ENCODE measurements at regions not wholly inside any gene's neighbourhood (a gene's known extent, or its start where the extent isn't known, plus 50 kb on each side); places are given as distances from the start of the nearest gene placed in this dataset.
"Not testable (repeated sequence)": the region's sequence is repeated elsewhere in the genome, so short reads cannot be mapped to it uniquely, and the experiment has no call there.

- no peak for DNase-seq
These were observed 159.3 kb upstream of the MDFIC2 start for GRCh38 chr3:70471464-70472342.

- no peak for DNase-seq
These were observed 153.7 kb upstream of the MDFIC2 start for GRCh38 chr3:70466096-70466495.

GRCh38 chr3:70464876-70465275 lies 152.4 kb upstream of the MDFIC2 start:
- DNase-seq, result no peak

GRCh38 chr3:70464465-70464864 lies 152.0 kb upstream of the MDFIC2 start:
- no peak for DNase-seq

GRCh38 chr3:70450220-70450619 lies 137.8 kb upstream of the MDFIC2 start:
- not testable (repeated sequence) for DNase-seq

GRCh38 chr3:70435422-70435821 lies 123.0 kb upstream of the MDFIC2 start:
- not testable (repeated sequence) for DNase-seq

- DNase-seq, result no peak
These were observed 120.7 kb upstream of the MDFIC2 start for GRCh38 chr3:70433091-70433490.

- DNase-seq, result no peak
These were observed 119.5 kb upstream of the MDFIC2 start for GRCh38 chr3:70431911-70432310.

- no peak for DNase-seq
These were observed 113.6 kb upstream of the MDFIC2 start for GRCh38 chr3:70426071-70426470.

- no peak for DNase-seq
These were observed 109.1 kb upstream of the MDFIC2 start for GRCh38 chr3:70421506-70421905.

- DNase-seq, result no peak
These were observed 96.6 kb upstream of the MDFIC2 start for GRCh38 chr3:70409018-70409417.

- no peak for DNase-seq
These were observed 87.8 kb upstream of the MDFIC2 start for GRCh38 chr3:70400194-70400593.

- no peak for DNase-seq
These were observed 81.6 kb upstream of the MDFIC2 start for GRCh38 chr3:70393881-70394612.

GRCh38 chr3:70392227-70392626 lies 79.8 kb upstream of the MDFIC2 start:
- no peak for DNase-seq

GRCh38 chr3:70387889-70388288 lies 75.5 kb upstream of the MDFIC2 start:
- DNase-seq, result no peak

- DNase-seq, result no peak
These were observed 74.4 kb upstream of the MDFIC2 start for GRCh38 chr3:70386846-70387245.

- no peak for DNase-seq
These were observed 73.6 kb upstream of the MDFIC2 start for GRCh38 chr3:70386043-70386442.

- no peak for DNase-seq
These were observed 71.0 kb upstream of the MDFIC2 start for GRCh38 chr3:70383360-70383831.

GRCh38 chr3:70374179-70374578 lies 61.7 kb upstream of the MDFIC2 start:
- no peak for DNase-seq
